Breast epithelium (tissue), 4 donors: ENCODE measurements at regions not wholly inside any gene's neighbourhood (a gene's known extent, or its start where the extent isn't known, plus 50 kb on each side); places are given as distances from the start of the nearest gene placed in this dataset.

ENCODE experiments used
- DNase-seq, 2 donors: peaks; one replicate each; pipeline ENCODE4 v3.0.0-alpha.2; 2019; ENCODE audit warnings: low spot score in 2 of 2
- H3K27ac ChIP-seq, 2 donors: fragments of 200-600 bp; sonication (generic) in 1 of 2; one replicate each; pipeline ENCODE4 v1.5.1; 2016 to 2019; ENCODE audit warnings: mild to moderate bottlenecking in 1 of 2
- H3K27me3 ChIP-seq, 2 donors: fragments of 200-600 bp; sonication (generic) in 1 of 2; one replicate each; pipeline versions ENCODE4 v1.5.1 to v1.6.0; 2017 to 2019; ENCODE audit warnings: control low read depth in 1 of 2, mild to moderate bottlenecking in 1 of 2
- H3K36me3 ChIP-seq: fragments of 200-600 bp; one replicate; pipeline ENCODE4 v1.5.1; 2019
- H3K4me1 ChIP-seq, 2 donors: fragments of 200-600 bp; sonication (generic); one replicate each; pipeline ENCODE4 v1.5.1; 2016 to 2019; ENCODE audit warnings: control low read depth in 1 of 2
- H3K4me3 ChIP-seq, 3 donors: fragments of 200-600 bp; sonication (generic); 1 replicate in 2 of 3; 2 replicates in 1 of 3; pipeline ENCODE4 v1.5.1; 2016 to 2019; ENCODE audit warnings: mild to moderate bottlenecking in 3 of 3, moderate library complexity in 2 of 3
- H3K9me3 ChIP-seq, 2 donors: fragments of 200-600 bp; sonication (generic) in 1 of 2; one replicate each; pipeline ENCODE4 v1.5.1; 2016 to 2019; ENCODE audit warnings: control low read depth in 1 of 2
- POLR2A ChIP-seq: fragments of 450-650 bp; IDR thresholded peaks from one replicate; pipeline ENCODE4 v1.6.1; 2016; ENCODE audit warnings: antibody characterized with exemption, mild to moderate bottlenecking, moderate library complexity
- POLR2AphosphoS5 ChIP-seq, 3 donors: sonication (generic); formaldehyde crosslinking; IDR thresholded peaks; one replicate each; pipeline ENCODE4 v1.6.1; 2017; ENCODE audit warnings: antibody characterized with exemption in 3 of 3
- intact Hi-C: fragments of 100-400 bp; cut with DNase I; formaldehyde crosslinking; loops from one replicate; pipeline ENCODE4 v1.15.1; 2023; ENCODE audit warnings: low total_unique reads
- TF ChIP-seq, protein P1 (sequence below), 3 donors: fragments of 450-650 bp; IDR thresholded peaks; one replicate each; pipeline ENCODE4 v1.5.1; 2016 to 2017; ENCODE audit warnings: antibody characterized with exemption in 3 of 3, mild to moderate bottlenecking in 3 of 3, moderate library complexity in 3 of 3

GRCh38 chr10:56881218-56881617 is 520.2 kb upstream of the ZWINT start:
- no peak for TF ChIP-seq POLR2A
- no peak for TF ChIP-seq POLR2AphosphoS5 (IDR thresholded peaks at IDR 0.05)
- TF ChIP-seq, protein P1, sequence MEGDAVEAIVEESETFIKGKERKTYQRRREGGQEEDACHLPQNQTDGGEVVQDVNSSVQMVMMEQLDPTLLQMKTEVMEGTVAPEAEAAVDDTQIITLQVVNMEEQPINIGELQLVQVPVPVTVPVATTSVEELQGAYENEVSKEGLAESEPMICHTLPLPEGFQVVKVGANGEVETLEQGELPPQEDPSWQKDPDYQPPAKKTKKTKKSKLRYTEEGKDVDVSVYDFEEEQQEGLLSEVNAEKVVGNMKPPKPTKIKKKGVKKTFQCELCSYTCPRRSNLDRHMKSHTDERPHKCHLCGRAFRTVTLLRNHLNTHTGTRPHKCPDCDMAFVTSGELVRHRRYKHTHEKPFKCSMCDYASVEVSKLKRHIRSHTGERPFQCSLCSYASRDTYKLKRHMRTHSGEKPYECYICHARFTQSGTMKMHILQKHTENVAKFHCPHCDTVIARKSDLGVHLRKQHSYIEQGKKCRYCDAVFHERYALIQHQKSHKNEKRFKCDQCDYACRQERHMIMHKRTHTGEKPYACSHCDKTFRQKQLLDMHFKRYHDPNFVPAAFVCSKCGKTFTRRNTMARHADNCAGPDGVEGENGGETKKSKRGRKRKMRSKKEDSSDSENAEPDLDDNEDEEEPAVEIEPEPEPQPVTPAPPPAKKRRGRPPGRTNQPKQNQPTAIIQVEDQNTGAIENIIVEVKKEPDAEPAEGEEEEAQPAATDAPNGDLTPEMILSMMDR (IDR thresholded peaks at IDR 0.05), result no peak
- no peak for DNase-seq
- Histone ChIP-seq H3K27me3 (no peaks in the 10 kb centered on the region), H3K9me3 (no peaks in the 10 kb centered on the region), H3K4me1 (no peaks in the 10 kb centered on the region), H3K36me3 (no peaks in the 10 kb centered on the region), H3K27ac (no peak overlapping the region), H3K4me3 (no peak overlapping the region)
- intact Hi-C loops, result no loop called here

- DNase-seq, result no peak
- no peak overlapping the region for H3K4me3 ChIP-seq
- H3K4me1 ChIP-seq, result no peaks in the 10 kb centered on the region
- H3K36me3 ChIP-seq, result no peaks in the 10 kb centered on the region
- intact Hi-C loops, result no loop called here
- no peaks in the 10 kb centered on the region for H3K9me3 ChIP-seq
- no peak for TF ChIP-seq POLR2AphosphoS5 (IDR thresholded peaks at IDR 0.05)
- no peak for TF ChIP-seq POLR2A
- TF ChIP-seq, protein P1 (IDR thresholded peaks at IDR 0.05), result no peak
- H3K27ac ChIP-seq, result no peak overlapping the region
- no peaks in the 10 kb centered on the region for H3K27me3 ChIP-seq
These were observed 519.5 kb upstream of the ZWINT start for GRCh38 chr10:56880606-56881005.

DNA sequence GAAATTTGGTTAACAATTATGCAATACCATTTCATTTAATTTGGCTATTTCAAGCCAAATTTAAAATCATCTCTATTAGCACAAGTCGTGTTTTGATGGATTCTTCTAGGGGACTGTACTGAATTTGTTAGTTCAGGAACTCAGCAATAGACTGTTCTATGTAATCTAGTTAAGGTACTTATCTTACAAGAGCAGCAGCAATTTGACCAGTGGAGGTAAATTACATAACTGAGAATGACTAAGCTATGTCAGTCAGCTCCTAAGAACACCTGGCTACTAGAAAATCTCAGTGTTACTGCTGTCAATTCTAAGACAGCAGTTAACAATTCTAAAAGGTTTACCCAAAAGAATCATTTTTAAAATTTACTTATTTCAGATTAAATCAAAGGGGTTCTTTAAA is 513.9 kb upstream of the ZWINT start:
- no peaks in the 10 kb centered on the region for H3K4me1 ChIP-seq
- H3K27ac ChIP-seq, result no peak overlapping the region
- H3K27me3 ChIP-seq, result no peaks in the 10 kb centered on the region
- no peaks in the 10 kb centered on the region for H3K9me3 ChIP-seq
- intact Hi-C loops, result no loop called here
- H3K4me3 ChIP-seq, result no peak overlapping the region
- no peak for TF ChIP-seq POLR2A
- no peak for TF ChIP-seq POLR2AphosphoS5 (IDR thresholded peaks at IDR 0.05)
- TF ChIP-seq, protein P1 (IDR thresholded peaks at IDR 0.05), result no peak
- no peak for DNase-seq
- no peaks in the 10 kb centered on the region for H3K36me3 ChIP-seq

DNA sequence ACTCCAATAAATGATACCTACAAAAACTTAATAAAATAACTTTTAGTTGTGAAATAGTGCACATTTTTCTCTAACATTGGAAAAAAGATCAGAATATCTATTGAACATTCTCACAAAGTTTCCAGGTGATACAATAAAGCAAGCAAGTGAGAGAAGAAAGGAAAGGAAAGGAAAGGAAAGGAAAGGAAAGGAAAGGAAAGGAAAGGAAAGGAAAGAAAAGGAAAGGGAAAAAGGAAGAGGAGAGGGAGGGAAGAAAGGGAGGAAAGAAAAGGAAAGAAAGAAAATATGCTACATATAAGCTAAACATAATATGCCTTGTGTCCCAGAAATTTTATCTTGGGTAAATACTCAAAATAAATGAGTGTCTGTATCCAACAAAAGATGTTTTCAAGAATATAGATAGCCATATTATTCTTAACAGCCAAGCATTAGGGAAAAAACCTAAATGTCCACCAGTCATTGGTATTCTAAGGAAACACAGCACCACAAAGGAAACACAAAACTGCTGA is 510.2 kb upstream of the ZWINT start:
- Histone ChIP-seq H3K9me3 (no peaks in the 10 kb centered on the region), H3K4me1 (no peaks in the 10 kb centered on the region), H3K4me3 (no peak overlapping the region), H3K27ac (no peak overlapping the region), H3K27me3 (no peaks in the 10 kb centered on the region), H3K36me3 (no peaks in the 10 kb centered on the region)
- DNase-seq, result no peak
- TF ChIP-seq POLR2A (no peak), POLR2AphosphoS5 (IDR thresholded peaks at IDR 0.05) (no peak)
- TF ChIP-seq, protein P1 (IDR thresholded peaks at IDR 0.05), result no peak
- intact Hi-C loops, result no loop called here

- Histone ChIP-seq H3K36me3 (no peaks in the 10 kb centered on the region), H3K4me1 (no peaks in the 10 kb centered on the region), H3K4me3 (no peak overlapping the region), H3K9me3 (no peaks in the 10 kb centered on the region), H3K27ac (no peak overlapping the region), H3K27me3 (peaks cover 0 to 2% of the 10 kb centered on the region in 2 donors)
- TF ChIP-seq, protein P1 (IDR thresholded peaks at IDR 0.05), result no peak
- TF ChIP-seq POLR2A (no peak), POLR2AphosphoS5 (IDR thresholded peaks at IDR 0.05) (no peak)
- intact Hi-C loops, result loop anchor here (5.0 kb wide), 1 partner anchor 1160 kb away; no protein-coding TSS in a partner anchor
- DNase-seq, result no peak
These were observed 506.2 kb upstream of the ZWINT start for GRCh38 chr10:56867236-56867635.
